ENCODE measurements at regions not wholly inside any gene's neighbourhood (a gene's known extent, or its start where the extent isn't known, plus 50 kb on each side); places are given as distances from the start of the nearest gene placed in this dataset.

DNA sequence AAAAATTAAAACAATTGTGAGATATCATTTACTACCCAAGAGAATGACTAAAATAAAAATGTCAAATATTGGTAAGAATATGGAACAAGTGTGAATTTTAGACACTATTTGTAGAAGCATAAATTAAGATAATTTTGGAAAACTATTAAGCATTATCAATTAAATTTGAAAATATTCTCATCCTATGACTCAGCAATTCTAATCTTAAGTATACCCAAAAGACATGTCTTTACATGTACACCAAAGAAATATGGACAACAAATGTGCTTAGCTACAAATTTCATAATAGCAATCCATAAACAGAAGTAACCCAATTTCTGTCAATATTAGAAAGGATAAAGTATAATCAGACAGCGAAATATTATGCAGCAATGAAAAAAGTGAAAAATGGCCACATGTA, 1032.2 kb upstream of the SEMA6D start:
- no peak for TF ChIP-seq PAX5 (IDR thresholded peaks at IDR 0.05; ENCODE audit: insufficient read depth, low read length, severe bottlenecking)
- TF ChIP-seq POLR2A (IDR thresholded peaks at IDR 0.05; ENCODE audit: low read depth, low read length), result no peak
- TF ChIP-seq TAF1 (IDR thresholded peaks at IDR 0.05; ENCODE audit: low read depth, low read length), result no peak
- no peak for TF ChIP-seq SPI1 (IDR thresholded peaks at IDR 0.05; ENCODE audit: low read depth, low read length)
- no peak for TF ChIP-seq POLR2AphosphoS5 (IDR thresholded peaks at IDR 0.05; ENCODE audit: low read depth, low read length)
- no peak for TF ChIP-seq POU2F2 (IDR thresholded peaks at IDR 0.05; ENCODE audit: low read depth, low read length)
